ENCODE measurements at regions not wholly inside any gene's neighbourhood (a gene's known extent, or its start where the extent isn't known, plus 50 kb on each side); places are given as distances from the start of the nearest gene placed in this dataset.

GRCh38 chr2:41967476-41968181 is 80.2 kb upstream of the PKDCC start:
- TF ChIP-seq TAF1 (IDR thresholded peaks at IDR 0.05; ENCODE audit: borderline replicate concordance, insufficient read depth, low read length), result no peak
- no peak for TF ChIP-seq SIN3A (IDR thresholded peaks at IDR 0.05; ENCODE audit: borderline replicate concordance, insufficient read depth, low read length)
